ENCODE measurements at regions not wholly inside any gene's neighbourhood (a gene's known extent, or its start where the extent isn't known, plus 50 kb on each side); places are given as distances from the start of the nearest gene placed in this dataset.

- TF ChIP-seq CTCF (IDR thresholded peaks at IDR 0.05) = no peak
- Mint-ChIP-seq H3K4me3 (no peak overlapping the region), H3K4me1 (no peaks in the 10 kb centered on the region), H3K9me3 (no peaks in the 10 kb centered on the region), H3K27ac (no peak overlapping the region), H3K36me3 (no peaks in the 10 kb centered on the region), H3K27me3 (ENCODE audit: low read depth in 2 of 2) (no peaks in the 10 kb centered on the region)
- Histone ChIP-seq H3K36me3 (ENCODE audit: control insufficient read depth, insufficient read depth, low read length) (no peaks in the 10 kb centered on the region), H3K27me3 (ENCODE audit: control insufficient read depth, insufficient read depth, low read length) (no peaks in the 10 kb centered on the region), H3K4me1 (ENCODE audit: control insufficient read depth, insufficient read depth, low read length) (no peaks in the 10 kb centered on the region), H3K27ac (ENCODE audit: low read length) (no peak overlapping the region), H3K9me3 (ENCODE audit: control insufficient read depth, insufficient read depth, low read length) (no peaks in the 10 kb centered on the region), H3K4me3 (ENCODE audit: low read length) (no peak overlapping the region)
- intact Hi-C loops (cut with micrococcal nuclease) = no loop called here
- 14% methylated on average over 2 of the region's 4 CpGs for WGBS (ENCODE audit: insufficient coverage)
- DNase-seq = no peak
- ATAC-seq = no peak
These were observed 376.0 kb downstream of the ICE1 start for GRCh38 chr5:5798462-5798861.

- no peak overlapping the region for H3K4me3 Mint-ChIP-seq
- no peaks in the 10 kb centered on the region for H3K4me1 Mint-ChIP-seq
- no peaks in the 10 kb centered on the region for H3K36me3 Mint-ChIP-seq
- H3K27ac Mint-ChIP-seq = no peak overlapping the region
- Histone ChIP-seq H3K9me3 (ENCODE audit: control insufficient read depth, insufficient read depth, low read length) (no peaks in the 10 kb centered on the region), H3K36me3 (ENCODE audit: control insufficient read depth, insufficient read depth, low read length) (no peaks in the 10 kb centered on the region), H3K27ac (ENCODE audit: low read length) (no peak overlapping the region), H3K27me3 (ENCODE audit: control insufficient read depth, insufficient read depth, low read length) (no peaks in the 10 kb centered on the region), H3K4me3 (ENCODE audit: low read length) (no peak overlapping the region), H3K4me1 (ENCODE audit: control insufficient read depth, insufficient read depth, low read length) (no peaks in the 10 kb centered on the region)
- no peaks in the 10 kb centered on the region for H3K9me3 Mint-ChIP-seq
- WGBS (ENCODE audit: insufficient coverage) = 95% methylated on average over 4 of the region's 5 CpGs
- no peak for ATAC-seq
- DNase-seq = no peak
- intact Hi-C loops (cut with micrococcal nuclease) = no loop called here
- TF ChIP-seq CTCF (IDR thresholded peaks at IDR 0.05) = no peak
- H3K27me3 Mint-ChIP-seq (ENCODE audit: low read depth in 2 of 2) = no peaks in the 10 kb centered on the region
These were observed 375.6 kb downstream of the ICE1 start for GRCh38 chr5:5798041-5798440.

- Mint-ChIP-seq H3K36me3 (no peaks in the 10 kb centered on the region), H3K27me3 (ENCODE audit: low read depth in 2 of 2) (no peaks in the 10 kb centered on the region), H3K4me1 (no peaks in the 10 kb centered on the region), H3K4me3 (no peak overlapping the region), H3K27ac (no peak overlapping the region), H3K9me3 (no peaks in the 10 kb centered on the region)
- H3K4me3 ChIP-seq (ENCODE audit: low read length) = no peak overlapping the region
- TF ChIP-seq CTCF (IDR thresholded peaks at IDR 0.05) = no peak
- DNase-seq (no peak), ATAC-seq (no peak)
- no peaks in the 10 kb centered on the region for H3K4me1 ChIP-seq (ENCODE audit: control insufficient read depth, insufficient read depth, low read length)
- H3K27ac ChIP-seq (ENCODE audit: low read length) = no peak overlapping the region
- no peaks in the 10 kb centered on the region for H3K9me3 ChIP-seq (ENCODE audit: control insufficient read depth, insufficient read depth, low read length)
- no peaks in the 10 kb centered on the region for H3K27me3 ChIP-seq (ENCODE audit: control insufficient read depth, insufficient read depth, low read length)
- no peaks in the 10 kb centered on the region for H3K36me3 ChIP-seq (ENCODE audit: control insufficient read depth, insufficient read depth, low read length)
- WGBS (ENCODE audit: insufficient coverage) = 83% methylated on average over 14 of the region's 14 CpGs
- intact Hi-C loops (cut with micrococcal nuclease) = no loop called here
These were observed 372.7 kb downstream of the ICE1 start for GRCh38 chr5:5795074-5795771.

GRCh38 chr5:5794118-5794560, 371.7 kb downstream of the ICE1 start:
- H3K4me3 ChIP-seq (ENCODE audit: low read length) = no peak overlapping the region
- DNase-seq = no peak
- no peaks in the 10 kb centered on the region for H3K9me3 ChIP-seq (ENCODE audit: control insufficient read depth, insufficient read depth, low read length)
- Mint-ChIP-seq H3K4me3 (no peak overlapping the region), H3K9me3 (no peaks in the 10 kb centered on the region), H3K36me3 (no peaks in the 10 kb centered on the region), H3K4me1 (no peaks in the 10 kb centered on the region), H3K27ac (no peak overlapping the region), H3K27me3 (ENCODE audit: low read depth in 2 of 2) (no peaks in the 10 kb centered on the region)
- intact Hi-C loops (cut with micrococcal nuclease) = no loop called here
- ATAC-seq = no peak
- TF ChIP-seq CTCF (IDR thresholded peaks at IDR 0.05) = no peak
- no peaks in the 10 kb centered on the region for H3K27me3 ChIP-seq (ENCODE audit: control insufficient read depth, insufficient read depth, low read length)
- no peaks in the 10 kb centered on the region for H3K36me3 ChIP-seq (ENCODE audit: control insufficient read depth, insufficient read depth, low read length)
- 81% methylated on average over 4 of the region's 4 CpGs for WGBS (ENCODE audit: insufficient coverage)
- H3K4me1 ChIP-seq (ENCODE audit: control insufficient read depth, insufficient read depth, low read length) = no peaks in the 10 kb centered on the region
- no peak overlapping the region for H3K27ac ChIP-seq (ENCODE audit: low read length)
